ENCODE measurements at regions not wholly inside any gene's neighbourhood (a gene's known extent, or its start where the extent isn't known, plus 50 kb on each side); places are given as distances from the start of the nearest gene placed in this dataset.

DNA sequence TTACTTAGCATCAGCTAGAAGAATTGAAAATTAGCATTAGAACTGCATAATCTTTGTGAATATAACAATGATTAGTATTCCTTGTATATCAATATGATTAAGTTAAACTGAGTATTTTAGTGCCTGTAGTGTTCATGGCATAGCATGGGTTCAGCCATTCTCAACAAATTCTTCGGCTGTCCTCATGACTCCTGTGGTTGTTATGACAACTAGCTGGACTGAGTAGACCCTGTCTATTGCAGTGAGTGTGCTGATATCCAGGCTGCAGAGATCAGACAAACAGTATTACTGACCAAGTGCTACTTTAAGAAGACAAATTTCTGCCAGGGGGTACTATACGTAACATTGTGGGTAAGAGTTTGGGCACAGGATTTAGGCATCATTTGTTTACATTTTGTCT lies 125.9 kb downstream of the NUDT12 start:
- no peak for DNase-seq (ENCODE audit: low spot score in 2 of 2)
- no peak overlapping the region for H3K27ac ChIP-seq
- intact Hi-C loops (cut with DNase I): no loop called here
- H3K4me1 ChIP-seq: no peaks in the 10 kb centered on the region
- peaks cover 0 to 9% of the 10 kb centered on the region in 2 donors for H3K9me3 ChIP-seq
- TF ChIP-seq, protein P1, sequence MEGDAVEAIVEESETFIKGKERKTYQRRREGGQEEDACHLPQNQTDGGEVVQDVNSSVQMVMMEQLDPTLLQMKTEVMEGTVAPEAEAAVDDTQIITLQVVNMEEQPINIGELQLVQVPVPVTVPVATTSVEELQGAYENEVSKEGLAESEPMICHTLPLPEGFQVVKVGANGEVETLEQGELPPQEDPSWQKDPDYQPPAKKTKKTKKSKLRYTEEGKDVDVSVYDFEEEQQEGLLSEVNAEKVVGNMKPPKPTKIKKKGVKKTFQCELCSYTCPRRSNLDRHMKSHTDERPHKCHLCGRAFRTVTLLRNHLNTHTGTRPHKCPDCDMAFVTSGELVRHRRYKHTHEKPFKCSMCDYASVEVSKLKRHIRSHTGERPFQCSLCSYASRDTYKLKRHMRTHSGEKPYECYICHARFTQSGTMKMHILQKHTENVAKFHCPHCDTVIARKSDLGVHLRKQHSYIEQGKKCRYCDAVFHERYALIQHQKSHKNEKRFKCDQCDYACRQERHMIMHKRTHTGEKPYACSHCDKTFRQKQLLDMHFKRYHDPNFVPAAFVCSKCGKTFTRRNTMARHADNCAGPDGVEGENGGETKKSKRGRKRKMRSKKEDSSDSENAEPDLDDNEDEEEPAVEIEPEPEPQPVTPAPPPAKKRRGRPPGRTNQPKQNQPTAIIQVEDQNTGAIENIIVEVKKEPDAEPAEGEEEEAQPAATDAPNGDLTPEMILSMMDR (IDR thresholded peaks at IDR 0.05): no peak
- no peaks in the 10 kb centered on the region for H3K36me3 ChIP-seq
- no peaks in the 10 kb centered on the region for H3K27me3 ChIP-seq
- H3K4me3 ChIP-seq: no peak overlapping the region

DNA sequence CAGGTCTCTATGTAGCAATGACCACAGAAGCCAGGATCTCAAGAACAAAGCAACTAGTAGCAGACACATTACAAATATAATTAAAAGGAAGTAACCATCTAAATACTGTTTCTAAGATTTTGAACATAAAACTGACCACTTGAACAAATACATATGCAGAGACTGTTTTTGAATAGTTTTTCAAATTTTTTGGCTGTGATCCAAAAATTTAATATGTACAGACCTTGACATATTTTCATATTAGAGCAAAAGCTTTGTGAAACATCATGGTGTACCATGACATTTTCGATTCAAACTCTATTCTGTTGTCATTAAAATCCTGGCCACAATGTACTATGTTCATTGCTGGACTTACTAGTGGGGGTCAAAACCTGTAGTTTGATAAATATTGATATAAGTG lies 126.5 kb downstream of the NUDT12 start:
- Histone ChIP-seq H3K4me3 (no peak overlapping the region), H3K27ac (no peak overlapping the region), H3K27me3 (no peaks in the 10 kb centered on the region), H3K9me3 (peaks cover 0 to 9% of the 10 kb centered on the region in 2 donors), H3K36me3 (no peaks in the 10 kb centered on the region), H3K4me1 (no peaks in the 10 kb centered on the region)
- no peak for DNase-seq (ENCODE audit: low spot score in 2 of 2)
- intact Hi-C loops (cut with DNase I): no loop called here
- TF ChIP-seq, protein P1 (IDR thresholded peaks at IDR 0.05): no peak

- DNase-seq (ENCODE audit: low spot score in 2 of 2): no peak
- Histone ChIP-seq H3K27me3 (no peaks in the 10 kb centered on the region), H3K27ac (no peak overlapping the region), H3K4me1 (no peaks in the 10 kb centered on the region), H3K4me3 (no peak overlapping the region), H3K36me3 (no peaks in the 10 kb centered on the region), H3K9me3 (peaks cover 0 to 9% of the 10 kb centered on the region in 2 donors)
- TF ChIP-seq, protein P1 (IDR thresholded peaks at IDR 0.05): no peak
- intact Hi-C loops (cut with DNase I): no loop called here
Observed at GRCh38 chr5:103435136-103435889, 127.3 kb downstream of the NUDT12 start.

DNA sequence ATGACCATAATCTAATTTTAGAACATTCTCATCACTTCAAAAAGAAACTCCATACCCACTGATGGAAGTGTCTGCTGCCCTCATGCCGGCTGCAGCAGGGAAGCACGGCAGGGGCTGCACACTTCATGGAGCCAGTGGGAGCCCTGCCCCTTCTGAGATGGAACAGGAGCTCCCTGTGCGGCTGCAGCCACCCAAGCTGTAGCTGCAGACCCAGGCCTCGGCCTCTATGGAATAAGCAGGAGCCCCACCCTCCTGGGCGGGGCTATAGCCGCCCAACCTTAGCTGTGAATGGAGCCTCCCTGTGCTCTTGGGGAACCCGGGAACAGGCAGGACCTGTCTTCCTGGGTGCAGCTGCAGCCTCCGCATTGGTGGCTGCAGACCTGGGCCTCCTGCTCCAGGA lies 128.5 kb downstream of the NUDT12 start:
- Histone ChIP-seq H3K36me3 (no peaks in the 10 kb centered on the region), H3K9me3 (peaks cover 0 to 1% of the 10 kb centered on the region in 2 donors), H3K4me3 (no peak overlapping the region), H3K27me3 (no peaks in the 10 kb centered on the region), H3K4me1 (no peaks in the 10 kb centered on the region), H3K27ac (no peak overlapping the region)
- DNase-seq (ENCODE audit: low spot score in 2 of 2): no peak
- intact Hi-C loops (cut with DNase I): no loop called here
- TF ChIP-seq, protein P1 (IDR thresholded peaks at IDR 0.05): no peak

DNA sequence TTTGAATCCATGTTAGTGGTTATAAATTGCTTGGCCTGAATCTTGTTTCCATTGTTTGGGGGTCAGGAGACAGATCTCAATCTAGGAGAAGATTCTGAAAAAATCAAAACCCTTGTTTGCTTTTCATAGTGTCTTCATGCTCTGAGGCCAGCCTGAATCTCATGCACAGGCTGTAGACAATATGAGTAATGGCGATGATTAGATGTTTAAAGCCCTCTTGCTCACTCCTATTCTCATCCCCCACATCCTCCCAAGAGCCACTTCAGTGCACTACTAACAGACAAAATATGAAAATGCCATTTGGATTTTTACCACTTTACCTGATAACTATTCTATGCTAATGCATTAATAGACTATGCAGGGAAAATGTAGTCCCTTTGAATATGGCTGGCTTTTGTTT lies 129.4 kb downstream of the NUDT12 start:
- Histone ChIP-seq H3K4me3 (no peak overlapping the region), H3K27me3 (no peaks in the 10 kb centered on the region), H3K27ac (no peak overlapping the region), H3K4me1 (no peaks in the 10 kb centered on the region), H3K36me3 (no peaks in the 10 kb centered on the region), H3K9me3 (no peaks in the 10 kb centered on the region)
- TF ChIP-seq, protein P1 (IDR thresholded peaks at IDR 0.05): no peak
- DNase-seq (ENCODE audit: low spot score in 2 of 2): no peak
- intact Hi-C loops (cut with DNase I): no loop called here
